ENCODE measurements at regions not wholly inside any gene's neighbourhood (a gene's known extent, or its start where the extent isn't known, plus 50 kb on each side); places are given as distances from the start of the nearest gene placed in this dataset.

- TF ChIP-seq, protein P1, sequence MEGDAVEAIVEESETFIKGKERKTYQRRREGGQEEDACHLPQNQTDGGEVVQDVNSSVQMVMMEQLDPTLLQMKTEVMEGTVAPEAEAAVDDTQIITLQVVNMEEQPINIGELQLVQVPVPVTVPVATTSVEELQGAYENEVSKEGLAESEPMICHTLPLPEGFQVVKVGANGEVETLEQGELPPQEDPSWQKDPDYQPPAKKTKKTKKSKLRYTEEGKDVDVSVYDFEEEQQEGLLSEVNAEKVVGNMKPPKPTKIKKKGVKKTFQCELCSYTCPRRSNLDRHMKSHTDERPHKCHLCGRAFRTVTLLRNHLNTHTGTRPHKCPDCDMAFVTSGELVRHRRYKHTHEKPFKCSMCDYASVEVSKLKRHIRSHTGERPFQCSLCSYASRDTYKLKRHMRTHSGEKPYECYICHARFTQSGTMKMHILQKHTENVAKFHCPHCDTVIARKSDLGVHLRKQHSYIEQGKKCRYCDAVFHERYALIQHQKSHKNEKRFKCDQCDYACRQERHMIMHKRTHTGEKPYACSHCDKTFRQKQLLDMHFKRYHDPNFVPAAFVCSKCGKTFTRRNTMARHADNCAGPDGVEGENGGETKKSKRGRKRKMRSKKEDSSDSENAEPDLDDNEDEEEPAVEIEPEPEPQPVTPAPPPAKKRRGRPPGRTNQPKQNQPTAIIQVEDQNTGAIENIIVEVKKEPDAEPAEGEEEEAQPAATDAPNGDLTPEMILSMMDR (IDR thresholded peaks at IDR 0.05), result no peak
- TF ChIP-seq POLR2A (IDR thresholded peaks at IDR 0.05) (no peak), EP300 (IDR thresholded peaks at IDR 0.05) (no peak), POLR2AphosphoS5 (IDR thresholded peaks at IDR 0.05) (no peak)
Measured at GRCh38 chr11:116162886-116163230, 609.9 kb downstream of the BUD13 start.
